ENCODE measurements at regions not wholly inside any gene's neighbourhood (a gene's known extent, or its start where the extent isn't known, plus 50 kb on each side); places are given as distances from the start of the nearest gene placed in this dataset.
"Not testable (repeated sequence)": the region's sequence is repeated elsewhere in the genome, so short reads cannot be mapped to it uniquely, and the experiment has no call there.

DNA sequence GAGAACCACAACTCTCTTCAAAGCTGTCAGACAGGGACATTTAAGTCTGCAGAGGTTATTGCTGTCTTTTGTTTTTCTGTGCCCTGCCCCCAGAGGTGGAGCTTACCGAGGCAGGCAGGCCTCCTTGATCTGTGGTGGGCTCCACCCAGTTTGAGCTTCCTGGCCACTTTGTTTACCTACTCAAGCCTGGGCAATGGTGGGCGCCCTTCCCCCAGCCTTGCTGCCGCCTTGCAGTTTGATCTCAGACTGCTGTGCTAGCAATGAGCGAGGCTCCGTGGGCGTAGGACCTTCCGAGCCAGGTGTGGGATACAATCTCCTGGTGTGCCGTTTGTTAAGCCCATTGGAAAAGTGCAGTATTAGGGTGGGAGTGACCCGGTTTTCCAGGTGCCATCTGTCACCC is 822.1 kb downstream of the KCNMA1 start:
- H3K9me3 ChIP-seq; H3K4me1 ChIP-seq; H3K27me3 ChIP-seq; DNase-seq (ENCODE audit: extremely low spot score); H3K4me3 ChIP-seq; H3K27ac ChIP-seq (replicated peaks in 1 of 4); intact Hi-C loops (cut with DNase I); H3K36me3 ChIP-seq: not testable (repeated sequence)
- WGBS, result 93% methylated on average over 3 of the region's 9 CpGs

DNA sequence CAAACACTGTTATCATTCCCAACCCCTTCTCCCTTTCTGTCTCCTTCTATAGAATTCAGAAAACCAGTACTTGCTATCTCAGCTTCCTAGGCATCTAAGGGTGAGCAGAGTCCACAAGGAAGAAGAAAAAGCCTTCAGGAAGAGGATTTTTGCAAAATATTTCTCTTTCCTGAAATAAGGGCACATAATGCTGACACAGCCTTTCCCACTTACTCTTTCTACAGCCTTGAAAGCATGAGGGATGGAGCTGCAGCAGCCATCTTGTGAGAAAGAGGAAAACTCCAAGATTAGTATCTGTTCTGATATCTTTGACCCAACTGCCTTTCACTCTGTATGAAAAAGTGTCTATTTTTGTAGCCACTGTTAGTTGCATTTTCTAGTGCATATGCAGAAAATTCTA is 826.2 kb downstream of the KCNMA1 start:
- intact Hi-C loops (cut with DNase I), result no loop called here
- no peaks in the 10 kb centered on the region for H3K4me1 ChIP-seq
- H3K36me3 ChIP-seq, result no peaks in the 10 kb centered on the region
- H3K27me3 ChIP-seq, result no peaks in the 10 kb centered on the region
- H3K4me3 ChIP-seq, result no peak overlapping the region
- H3K27ac ChIP-seq (replicated peaks in 1 of 4), result no peak overlapping the region
- DNase-seq (ENCODE audit: extremely low spot score), result no peak
- H3K9me3 ChIP-seq, result peaks cover 0 to 8% (median 2%) of the 10 kb centered on the region in 4 donors
- no peak for TF ChIP-seq EP300 (IDR thresholded peaks at IDR 0.05)
- TF ChIP-seq POLR2AphosphoS5 (IDR thresholded peaks at IDR 0.05), result no peak
- TF ChIP-seq CTCF (IDR thresholded peaks at IDR 0.05), result no peak
- TF ChIP-seq POLR2A (IDR thresholded peaks at IDR 0.05; ENCODE audit: low read depth), result no peak

DNA sequence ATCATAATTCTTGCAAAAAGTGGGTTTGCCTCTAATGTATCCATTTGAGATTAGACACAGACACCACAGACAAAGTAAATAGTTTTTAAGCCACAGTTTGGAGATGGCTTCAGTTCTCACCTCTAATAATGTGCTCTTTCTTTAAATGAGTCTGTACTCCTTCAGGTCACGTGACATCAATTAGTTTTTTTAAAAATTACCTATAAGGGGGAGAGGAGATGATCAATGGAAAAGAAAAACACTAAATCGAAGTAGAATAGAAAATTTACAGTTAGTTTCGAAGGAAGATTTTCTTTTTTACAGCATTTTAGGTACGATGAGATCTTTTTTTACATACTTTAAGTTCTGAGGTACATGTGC is 849.2 kb downstream of the KCNMA1 start:
- no peak overlapping the region for H3K27ac ChIP-seq (replicated peaks in 1 of 4)
- H3K27me3 ChIP-seq, result no peaks in the 10 kb centered on the region
- TF ChIP-seq POLR2A (IDR thresholded peaks at IDR 0.05; ENCODE audit: low read depth) (no peak), EP300 (IDR thresholded peaks at IDR 0.05) (no peak), CTCF (IDR thresholded peaks at IDR 0.05) (no peak), POLR2AphosphoS5 (IDR thresholded peaks at IDR 0.05) (no peak)
- intact Hi-C loops (cut with DNase I), result no loop called here
- H3K9me3 ChIP-seq, result no peaks in the 10 kb centered on the region
- H3K4me3 ChIP-seq, result no peak overlapping the region
- H3K36me3 ChIP-seq, result no peaks in the 10 kb centered on the region
- no peak for DNase-seq (ENCODE audit: extremely low spot score)
- 68% methylated on average over 4 of the region's 4 CpGs for WGBS
- H3K4me1 ChIP-seq, result peaks cover 0 to 17% (median 11%) of the 10 kb centered on the region in 4 donors

DNA sequence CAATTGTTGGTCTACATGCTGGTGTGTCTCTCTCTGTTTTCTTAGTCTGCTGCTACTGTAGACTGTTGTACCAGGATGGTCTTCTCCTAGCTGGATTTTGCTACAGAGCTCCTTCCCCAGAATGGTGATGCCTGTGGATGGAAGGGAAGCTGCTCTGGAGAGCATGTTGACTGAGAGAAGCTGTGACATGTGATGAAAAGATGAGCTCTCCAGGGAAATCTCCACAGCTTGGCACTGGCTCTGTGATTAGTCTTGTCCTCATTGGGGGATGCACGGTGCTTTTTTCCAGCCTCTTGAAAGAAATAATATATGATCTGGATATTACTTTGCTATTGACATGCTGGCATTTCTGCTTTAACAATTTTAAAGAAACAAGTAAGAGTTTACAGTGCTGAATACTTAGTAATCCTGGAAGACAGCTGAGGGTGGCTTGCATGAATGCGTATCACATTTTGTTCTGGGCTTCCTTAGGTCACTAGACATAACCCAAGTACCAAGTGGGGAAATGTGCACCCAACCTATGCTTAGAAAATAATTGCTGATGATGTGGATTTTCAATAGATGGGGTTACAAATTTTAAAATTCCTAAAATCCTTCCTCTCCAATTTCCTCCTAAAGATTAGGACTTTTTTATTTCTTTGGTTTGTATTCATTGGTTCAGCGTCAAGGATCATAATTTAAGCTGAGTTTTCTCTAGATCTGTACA is 849.7 kb downstream of the KCNMA1 start:
- Histone ChIP-seq H3K9me3 (no peaks in the 10 kb centered on the region), H3K27me3 (no peaks in the 10 kb centered on the region), H3K36me3 (no peaks in the 10 kb centered on the region), H3K4me3 (no peak overlapping the region), H3K27ac (replicated peaks in 1 of 4) (no peak overlapping the region), H3K4me1 (peaks cover 0 to 17% (median 11%) of the 10 kb centered on the region in 4 donors)
- no peak for TF ChIP-seq POLR2A (IDR thresholded peaks at IDR 0.05; ENCODE audit: low read depth)
- TF ChIP-seq EP300 (IDR thresholded peaks at IDR 0.05), result no peak
- no peak for TF ChIP-seq CTCF (IDR thresholded peaks at IDR 0.05)
- TF ChIP-seq POLR2AphosphoS5 (IDR thresholded peaks at IDR 0.05), result no peak
- intact Hi-C loops (cut with DNase I), result no loop called here
- no peak for DNase-seq (ENCODE audit: extremely low spot score)
- 87% methylated on average over 3 of the region's 3 CpGs for WGBS

- no peak for DNase-seq (ENCODE audit: extremely low spot score)
- no peaks in the 10 kb centered on the region for H3K27me3 ChIP-seq
- no peaks in the 10 kb centered on the region for H3K9me3 ChIP-seq
- H3K27ac ChIP-seq (replicated peaks in 1 of 4), result no peak overlapping the region
- no peak overlapping the region for H3K4me3 ChIP-seq
- WGBS, result 75% methylated on average over 4 of the region's 4 CpGs
- intact Hi-C loops (cut with DNase I), result no loop called here
- TF ChIP-seq POLR2A (IDR thresholded peaks at IDR 0.05; ENCODE audit: low read depth) (no peak), CTCF (IDR thresholded peaks at IDR 0.05) (no peak), EP300 (IDR thresholded peaks at IDR 0.05) (no peak), POLR2AphosphoS5 (IDR thresholded peaks at IDR 0.05) (no peak)
- H3K36me3 ChIP-seq, result no peaks in the 10 kb centered on the region
- H3K4me1 ChIP-seq, result peaks cover 0 to 17% (median 11%) of the 10 kb centered on the region in 4 donors
Measured at GRCh38 chr10:76786504-76787072, 851.0 kb downstream of the KCNMA1 start.

Measured in esophagus muscularis mucosa (tissue), 4 donors.